ENCODE measurements at regions not wholly inside any gene's neighbourhood (a gene's known extent, or its start where the extent isn't known, plus 50 kb on each side); places are given as distances from the start of the nearest gene placed in this dataset.

- DNase-seq: no peak
- Histone ChIP-seq H3K27ac (ENCODE audit: low read depth in 2 of 2, low read length in 2 of 2) (no peak overlapping the region), H3K27me3 (ENCODE audit: control insufficient read depth, insufficient read depth, low read length) (no peaks in the 10 kb centered on the region), H3K4me3 (ENCODE audit: low read length in 3 of 3) (no peak overlapping the region), H3K36me3 (ENCODE audit: control insufficient read depth in 2 of 3, insufficient read depth in 3 of 3, low read length in 3 of 3) (no peaks in the 10 kb centered on the region), H3K4me1 (ENCODE audit: control insufficient read depth in 2 of 3, insufficient read depth in 2 of 3, low read depth in 1 of 3, low read length in 3 of 3) (no peaks in the 10 kb centered on the region), H3K9me3 (ENCODE audit: control insufficient read depth in 2 of 3, insufficient read depth in 1 of 3, low read length in 3 of 3) (no peaks in the 10 kb centered on the region), H3K9ac (ENCODE audit: low read length in 3 of 3) (no peak overlapping the region)
- intact Hi-C loops (cut with DNase I): no loop called here
- TF ChIP-seq, protein P1, sequence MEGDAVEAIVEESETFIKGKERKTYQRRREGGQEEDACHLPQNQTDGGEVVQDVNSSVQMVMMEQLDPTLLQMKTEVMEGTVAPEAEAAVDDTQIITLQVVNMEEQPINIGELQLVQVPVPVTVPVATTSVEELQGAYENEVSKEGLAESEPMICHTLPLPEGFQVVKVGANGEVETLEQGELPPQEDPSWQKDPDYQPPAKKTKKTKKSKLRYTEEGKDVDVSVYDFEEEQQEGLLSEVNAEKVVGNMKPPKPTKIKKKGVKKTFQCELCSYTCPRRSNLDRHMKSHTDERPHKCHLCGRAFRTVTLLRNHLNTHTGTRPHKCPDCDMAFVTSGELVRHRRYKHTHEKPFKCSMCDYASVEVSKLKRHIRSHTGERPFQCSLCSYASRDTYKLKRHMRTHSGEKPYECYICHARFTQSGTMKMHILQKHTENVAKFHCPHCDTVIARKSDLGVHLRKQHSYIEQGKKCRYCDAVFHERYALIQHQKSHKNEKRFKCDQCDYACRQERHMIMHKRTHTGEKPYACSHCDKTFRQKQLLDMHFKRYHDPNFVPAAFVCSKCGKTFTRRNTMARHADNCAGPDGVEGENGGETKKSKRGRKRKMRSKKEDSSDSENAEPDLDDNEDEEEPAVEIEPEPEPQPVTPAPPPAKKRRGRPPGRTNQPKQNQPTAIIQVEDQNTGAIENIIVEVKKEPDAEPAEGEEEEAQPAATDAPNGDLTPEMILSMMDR (IDR thresholded peaks at IDR 0.05; ENCODE audit: borderline replicate concordance, extremely low read depth, insufficient read depth): no peak
- no peak for FAIRE-seq
Measured at GRCh38 chr22:27560781-27561180, 240.8 kb downstream of the MN1 start.

GRCh38 chr22:27561286-27561904 lies 240.2 kb downstream of the MN1 start:
- H3K27ac ChIP-seq (ENCODE audit: low read depth in 2 of 2, low read length in 2 of 2): no peak overlapping the region
- no peak overlapping the region for H3K4me3 ChIP-seq (ENCODE audit: low read length in 3 of 3)
- H3K36me3 ChIP-seq (ENCODE audit: control insufficient read depth in 2 of 3, insufficient read depth in 3 of 3, low read length in 3 of 3): no peaks in the 10 kb centered on the region
- DNase-seq: peak in 2 of 5 donors; percentile 36 to 40
- H3K4me1 ChIP-seq (ENCODE audit: control insufficient read depth in 2 of 3, insufficient read depth in 2 of 3, low read depth in 1 of 3, low read length in 3 of 3): no peaks in the 10 kb centered on the region
- no peaks in the 10 kb centered on the region for H3K9me3 ChIP-seq (ENCODE audit: control insufficient read depth in 2 of 3, insufficient read depth in 1 of 3, low read length in 3 of 3)
- TF ChIP-seq, protein P1 (IDR thresholded peaks at IDR 0.05; ENCODE audit: borderline replicate concordance, extremely low read depth, insufficient read depth): no peak
- H3K9ac ChIP-seq (ENCODE audit: low read length in 3 of 3): no peak overlapping the region
- no peaks in the 10 kb centered on the region for H3K27me3 ChIP-seq (ENCODE audit: control insufficient read depth, insufficient read depth, low read length)
- FAIRE-seq: no peak
- intact Hi-C loops (cut with DNase I): no loop called here

DNA sequence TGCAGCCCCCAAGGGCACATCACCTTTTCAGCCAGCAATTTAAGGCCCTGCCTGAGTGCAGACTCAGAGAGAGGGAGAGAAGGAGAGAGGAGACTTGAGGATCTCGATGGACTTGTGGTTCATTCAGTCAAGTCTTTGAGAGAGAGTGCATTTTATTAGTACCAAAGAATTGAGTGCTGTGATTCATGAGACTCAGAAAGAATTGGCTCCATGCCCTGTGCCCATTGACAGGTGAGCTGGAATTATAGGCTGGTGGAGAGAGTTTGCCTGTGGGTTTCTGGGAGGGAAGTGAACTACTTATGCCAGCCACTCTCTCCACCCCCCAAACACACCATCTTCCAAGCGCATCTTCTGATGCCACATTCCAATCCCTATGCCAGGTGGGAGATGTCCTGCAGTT lies 236.8 kb downstream of the MN1 start:
- TF ChIP-seq, protein P1 (IDR thresholded peaks at IDR 0.05; ENCODE audit: borderline replicate concordance, extremely low read depth, insufficient read depth): no peak
- Histone ChIP-seq H3K9me3 (ENCODE audit: control insufficient read depth in 2 of 3, insufficient read depth in 1 of 3, low read length in 3 of 3) (no peaks in the 10 kb centered on the region), H3K27ac (ENCODE audit: low read depth in 2 of 2, low read length in 2 of 2) (no peak overlapping the region), H3K27me3 (ENCODE audit: control insufficient read depth, insufficient read depth, low read length) (no peaks in the 10 kb centered on the region), H3K4me1 (ENCODE audit: control insufficient read depth in 2 of 3, insufficient read depth in 2 of 3, low read depth in 1 of 3, low read length in 3 of 3) (no peaks in the 10 kb centered on the region), H3K4me3 (ENCODE audit: low read length in 3 of 3) (no peak overlapping the region), H3K36me3 (ENCODE audit: control insufficient read depth in 2 of 3, insufficient read depth in 3 of 3, low read length in 3 of 3) (no peaks in the 10 kb centered on the region), H3K9ac (ENCODE audit: low read length in 3 of 3) (no peak overlapping the region)
- intact Hi-C loops (cut with DNase I): no loop called here
- DNase-seq (no peak), FAIRE-seq (no peak)

GRCh38 chr22:27566602-27567001 lies 235.0 kb downstream of the MN1 start:
- no peak for DNase-seq
- Histone ChIP-seq H3K27ac (ENCODE audit: low read depth in 2 of 2, low read length in 2 of 2) (no peak overlapping the region), H3K9ac (ENCODE audit: low read length in 3 of 3) (no peak overlapping the region), H3K4me3 (ENCODE audit: low read length in 3 of 3) (no peak overlapping the region), H3K4me1 (ENCODE audit: control insufficient read depth in 2 of 3, insufficient read depth in 2 of 3, low read depth in 1 of 3, low read length in 3 of 3) (no peaks in the 10 kb centered on the region), H3K27me3 (ENCODE audit: control insufficient read depth, insufficient read depth, low read length) (no peaks in the 10 kb centered on the region), H3K9me3 (ENCODE audit: control insufficient read depth in 2 of 3, insufficient read depth in 1 of 3, low read length in 3 of 3) (no peaks in the 10 kb centered on the region), H3K36me3 (ENCODE audit: control insufficient read depth in 2 of 3, insufficient read depth in 3 of 3, low read length in 3 of 3) (no peaks in the 10 kb centered on the region)
- TF ChIP-seq, protein P1 (IDR thresholded peaks at IDR 0.05; ENCODE audit: borderline replicate concordance, extremely low read depth, insufficient read depth): no peak
- no peak for FAIRE-seq
- intact Hi-C loops (cut with DNase I): no loop called here

All from kidney (tissue), 13 donors.